ENCODE measurements at regions not wholly inside any gene's neighbourhood (a gene's known extent, or its start where the extent isn't known, plus 50 kb on each side); places are given as distances from the start of the nearest gene placed in this dataset.

DNA sequence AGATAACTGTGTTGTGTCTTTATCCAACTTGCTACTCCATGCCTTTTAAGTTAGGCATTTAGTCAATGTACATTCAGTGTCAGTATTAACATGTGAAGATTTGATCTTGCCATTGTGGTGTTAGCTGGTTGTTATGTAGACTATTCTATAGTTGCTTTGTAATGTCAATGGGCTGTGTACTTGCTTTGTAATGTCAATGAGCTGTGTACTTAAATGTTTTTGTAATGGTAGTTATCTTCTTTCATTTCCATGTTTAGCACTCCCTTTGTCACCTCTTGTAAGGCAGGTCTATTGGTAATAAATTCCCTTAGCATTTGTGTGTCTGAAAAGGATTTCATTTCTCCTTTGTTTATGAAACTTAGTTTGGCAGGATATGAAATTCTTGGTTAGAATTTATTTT lies 53.4 kb downstream of the MC4R start:
- no peak for ATAC-seq (replicated peaks)
- Mint-ChIP-seq H3K4me3 (no peak overlapping the region), H3K27ac (no peak overlapping the region), H3K27me3 (no peaks in the 10 kb centered on the region), H3K4me1 (no peaks in the 10 kb centered on the region), H3K36me3 (ENCODE audit: low read depth) (no peaks in the 10 kb centered on the region), H3K9me3 (peaks cover 17% of the 10 kb centered on the region)

DNA sequence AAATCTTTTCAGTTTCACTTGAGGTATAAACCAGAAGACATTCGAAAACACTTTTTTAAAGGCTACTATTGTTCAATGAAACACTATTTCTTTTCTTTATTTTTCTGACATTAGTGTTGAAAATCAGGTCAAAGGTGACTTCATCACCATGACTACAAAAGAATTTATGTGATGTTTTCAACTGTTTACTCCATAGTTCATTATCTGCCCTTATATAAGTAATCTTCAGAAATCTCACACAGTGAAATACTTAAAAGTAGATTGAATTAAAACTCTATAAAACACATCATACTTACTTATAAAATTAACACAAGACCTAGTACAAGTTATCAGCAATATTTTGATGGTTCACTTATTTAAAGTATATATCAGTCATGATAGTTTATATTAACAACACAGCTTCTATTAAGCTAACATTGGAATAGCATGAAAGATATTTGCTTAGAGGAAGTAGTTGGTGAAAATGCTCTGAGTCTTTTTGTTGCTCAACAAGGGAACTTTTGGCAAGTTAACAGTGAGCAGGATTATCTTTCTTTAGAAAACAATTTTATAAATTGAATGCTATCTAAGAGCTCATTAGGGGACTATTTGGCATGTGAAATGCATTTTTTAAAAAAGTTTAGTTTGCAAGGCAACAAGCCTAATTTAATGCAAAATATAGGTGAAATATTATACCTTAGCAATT lies 60.8 kb downstream of the MC4R start:
- H3K27me3 Mint-ChIP-seq: no peaks in the 10 kb centered on the region
- H3K4me3 Mint-ChIP-seq: no peak overlapping the region
- no peaks in the 10 kb centered on the region for H3K4me1 Mint-ChIP-seq
- H3K36me3 Mint-ChIP-seq (ENCODE audit: low read depth): no peaks in the 10 kb centered on the region
- no peak overlapping the region for H3K27ac Mint-ChIP-seq
- ATAC-seq (replicated peaks): no peak
- peaks cover 9% of the 10 kb centered on the region for H3K9me3 Mint-ChIP-seq

DNA sequence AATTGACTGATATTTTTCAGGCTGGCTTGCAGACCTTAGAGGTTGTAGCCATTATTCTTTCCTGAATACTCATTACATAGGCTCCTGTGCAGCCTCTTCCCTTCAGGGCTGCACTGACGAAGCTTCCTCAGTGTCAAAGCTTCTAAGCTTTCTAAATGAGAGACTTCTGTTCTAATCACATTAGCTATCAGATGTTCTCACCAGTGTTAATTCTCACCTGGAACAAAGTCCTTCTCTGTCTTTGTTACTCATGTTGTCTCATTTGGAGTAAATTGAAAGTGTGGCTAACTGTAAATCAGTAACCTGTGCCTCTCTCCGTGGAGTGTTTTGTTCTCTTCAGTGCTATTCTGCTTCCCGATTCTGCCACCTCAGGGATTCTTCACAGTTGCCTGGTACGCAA lies 76.9 kb downstream of the MC4R start:
- no peak for ATAC-seq (replicated peaks)
- Mint-ChIP-seq H3K4me1 (no peaks in the 10 kb centered on the region), H3K4me3 (no peak overlapping the region), H3K9me3 (peaks cover 7% of the 10 kb centered on the region), H3K27me3 (no peaks in the 10 kb centered on the region), H3K27ac (no peak overlapping the region), H3K36me3 (ENCODE audit: low read depth) (no peaks in the 10 kb centered on the region)

- Mint-ChIP-seq H3K36me3 (ENCODE audit: low read depth) (no peaks in the 10 kb centered on the region), H3K4me3 (no peak overlapping the region), H3K27me3 (no peaks in the 10 kb centered on the region), H3K4me1 (no peaks in the 10 kb centered on the region), H3K9me3 (peaks cover 6% of the 10 kb centered on the region), H3K27ac (no peak overlapping the region)
- no peak for ATAC-seq (replicated peaks)
Observed at GRCh38 chr18:60292186-60292585, 80.4 kb downstream of the MC4R start.

GRCh38 chr18:60279391-60279790 lies 93.2 kb downstream of the MC4R start:
- no peak overlapping the region for H3K4me3 Mint-ChIP-seq

DNA sequence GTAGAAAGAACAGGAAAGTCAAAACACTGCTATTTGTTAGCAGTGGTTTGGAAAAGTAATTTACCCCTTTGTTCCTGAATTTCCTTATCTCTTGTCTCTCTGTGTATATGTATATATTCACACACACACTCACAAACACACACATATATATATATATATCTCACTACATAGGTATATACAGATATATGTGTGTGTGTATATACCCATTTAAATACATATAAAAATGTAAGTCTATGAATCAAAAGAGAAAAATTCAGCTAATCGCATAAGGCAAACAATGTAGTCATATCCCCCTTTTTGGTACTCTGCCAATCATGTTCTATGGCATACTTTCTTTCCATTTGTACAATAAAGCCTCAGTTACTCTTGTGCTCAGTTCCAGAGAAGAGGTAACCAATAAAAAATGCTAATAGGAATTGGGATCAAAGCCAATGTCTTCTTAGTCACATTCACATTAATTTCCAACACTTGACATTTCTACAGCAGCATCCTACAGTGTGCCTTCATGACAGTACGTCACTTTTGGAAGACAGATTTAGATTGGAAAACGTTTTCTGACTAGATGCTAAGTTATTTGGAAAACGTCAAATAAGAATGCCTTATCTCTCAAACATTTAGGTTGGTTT lies 94.6 kb downstream of the MC4R start:
- no peaks in the 10 kb centered on the region for H3K36me3 Mint-ChIP-seq (ENCODE audit: low read depth)
- no peak overlapping the region for H3K27ac Mint-ChIP-seq
- H3K4me3 Mint-ChIP-seq: no peak overlapping the region
- no peaks in the 10 kb centered on the region for H3K27me3 Mint-ChIP-seq
- H3K4me1 Mint-ChIP-seq: no peaks in the 10 kb centered on the region
- peaks cover 4% of the 10 kb centered on the region for H3K9me3 Mint-ChIP-seq
- no peak for ATAC-seq (replicated peaks)

More at GRCh38 chr18:60279391-60279790, 93.2 kb downstream of the MC4R start:
- H3K36me3 Mint-ChIP-seq (ENCODE audit: low read depth): no peaks in the 10 kb centered on the region
- no peaks in the 10 kb centered on the region for H3K27me3 Mint-ChIP-seq
- no peaks in the 10 kb centered on the region for H3K9me3 Mint-ChIP-seq
- no peak for ATAC-seq (replicated peaks)
- no peak overlapping the region for H3K27ac Mint-ChIP-seq
- H3K4me1 Mint-ChIP-seq: no peaks in the 10 kb centered on the region

DNA sequence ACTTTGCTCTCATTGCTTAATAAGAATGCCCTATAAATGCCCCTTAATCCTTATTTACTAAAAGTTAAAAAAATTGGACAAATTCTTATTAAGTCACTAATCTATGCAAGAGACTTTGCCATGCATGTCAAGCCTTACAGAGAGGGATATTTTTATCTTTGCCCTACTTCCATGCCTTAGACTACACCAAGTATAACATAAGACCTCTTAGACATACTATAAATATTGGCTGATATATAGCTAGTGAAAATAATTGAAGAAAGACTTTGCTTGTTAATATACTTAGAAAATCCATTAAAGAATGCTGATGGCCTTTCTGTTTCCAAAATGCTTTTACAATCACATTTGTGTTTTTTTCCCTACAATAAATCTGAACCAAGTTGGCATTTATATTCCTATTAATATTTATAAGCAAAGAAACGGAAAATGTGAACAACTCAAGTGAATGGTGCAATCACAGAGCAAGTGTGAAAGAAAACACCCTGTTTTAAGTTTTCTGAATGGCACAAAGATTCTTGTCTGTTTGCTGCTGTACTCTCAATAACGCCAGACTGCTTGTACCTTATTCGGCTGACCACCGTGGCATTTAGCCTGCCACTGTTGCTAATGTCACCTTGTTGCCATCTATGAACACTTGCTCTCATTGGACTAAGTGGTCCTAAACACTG lies 105.0 kb downstream of the MC4R start:
- H3K27me3 Mint-ChIP-seq: no peaks in the 10 kb centered on the region
- H3K9me3 Mint-ChIP-seq: peaks cover 17% of the 10 kb centered on the region
- H3K27ac Mint-ChIP-seq: no peak overlapping the region
- ATAC-seq (replicated peaks): no peak
- no peaks in the 10 kb centered on the region for H3K4me1 Mint-ChIP-seq
- no peaks in the 10 kb centered on the region for H3K36me3 Mint-ChIP-seq (ENCODE audit: low read depth)
- no peak overlapping the region for H3K4me3 Mint-ChIP-seq

DNA sequence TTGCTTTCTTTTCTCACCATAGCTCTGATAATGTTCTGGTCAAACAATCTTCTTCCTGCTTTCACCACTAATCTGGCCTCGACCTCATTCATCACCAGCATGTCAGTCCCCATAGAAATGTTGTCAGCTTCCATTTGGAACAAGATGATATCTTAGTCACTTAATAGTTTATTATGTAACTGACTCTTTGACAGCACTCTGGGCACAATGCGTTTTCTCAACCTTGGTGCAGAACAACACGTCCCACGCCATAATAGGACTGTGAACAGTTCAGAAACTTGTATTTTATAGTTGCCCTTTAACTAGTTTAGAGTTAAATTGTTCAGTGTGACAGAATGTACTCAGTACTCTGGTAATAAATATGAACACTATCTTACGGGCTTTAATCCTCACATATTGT lies 106.0 kb downstream of the MC4R start:
- Mint-ChIP-seq H3K27me3 (no peaks in the 10 kb centered on the region), H3K27ac (no peak overlapping the region), H3K4me1 (no peaks in the 10 kb centered on the region), H3K9me3 (peaks cover 23% of the 10 kb centered on the region), H3K36me3 (ENCODE audit: low read depth) (no peaks in the 10 kb centered on the region), H3K4me3 (no peak overlapping the region)
- no peak for ATAC-seq (replicated peaks)

DNA sequence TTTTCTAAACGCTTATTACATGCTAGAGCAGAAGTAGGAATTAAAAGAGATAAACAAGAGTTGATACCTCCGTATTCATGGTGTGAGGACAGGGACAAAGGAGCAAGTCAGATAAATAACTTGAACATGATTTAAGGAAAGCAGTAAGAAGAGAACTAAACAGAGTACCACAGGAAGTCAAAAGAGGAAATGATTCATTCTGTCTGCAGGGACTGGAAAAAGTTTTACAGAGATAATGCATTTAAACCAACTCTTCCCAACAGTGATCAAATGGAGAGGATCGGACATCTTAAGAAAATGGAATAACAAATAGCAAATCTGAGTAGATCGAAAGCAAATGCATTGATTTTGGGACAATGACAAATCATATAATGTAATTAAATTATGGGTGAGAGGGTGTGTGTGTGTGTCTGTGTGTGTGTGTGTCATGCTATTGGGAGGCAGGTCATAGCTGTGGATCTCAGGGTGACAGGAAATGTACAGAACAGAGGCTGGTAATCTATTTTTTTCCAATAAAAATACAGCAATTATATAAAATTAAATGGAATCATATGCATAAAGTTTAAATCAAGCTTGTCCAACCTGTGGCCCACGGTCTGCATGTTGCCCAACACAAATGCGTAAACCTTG lies 113.4 kb downstream of the MC4R start:
- H3K36me3 Mint-ChIP-seq (ENCODE audit: low read depth): no peaks in the 10 kb centered on the region
- no peaks in the 10 kb centered on the region for H3K4me1 Mint-ChIP-seq
- H3K27me3 Mint-ChIP-seq: no peaks in the 10 kb centered on the region
- H3K27ac Mint-ChIP-seq: no peak overlapping the region
- H3K9me3 Mint-ChIP-seq: peaks cover 20% of the 10 kb centered on the region
- ATAC-seq (replicated peaks): no peak
- no peak overlapping the region for H3K4me3 Mint-ChIP-seq

GRCh38 chr18:60249388-60249787 lies 123.2 kb downstream of the MC4R start:
- H3K4me3 Mint-ChIP-seq: no peak overlapping the region
- H3K36me3 Mint-ChIP-seq (ENCODE audit: low read depth): no peaks in the 10 kb centered on the region
- H3K27ac Mint-ChIP-seq: no peak overlapping the region
- H3K9me3 Mint-ChIP-seq: no peaks in the 10 kb centered on the region
- H3K4me1 Mint-ChIP-seq: no peaks in the 10 kb centered on the region
- no peak for ATAC-seq (replicated peaks)
- no peaks in the 10 kb centered on the region for H3K27me3 Mint-ChIP-seq

DNA sequence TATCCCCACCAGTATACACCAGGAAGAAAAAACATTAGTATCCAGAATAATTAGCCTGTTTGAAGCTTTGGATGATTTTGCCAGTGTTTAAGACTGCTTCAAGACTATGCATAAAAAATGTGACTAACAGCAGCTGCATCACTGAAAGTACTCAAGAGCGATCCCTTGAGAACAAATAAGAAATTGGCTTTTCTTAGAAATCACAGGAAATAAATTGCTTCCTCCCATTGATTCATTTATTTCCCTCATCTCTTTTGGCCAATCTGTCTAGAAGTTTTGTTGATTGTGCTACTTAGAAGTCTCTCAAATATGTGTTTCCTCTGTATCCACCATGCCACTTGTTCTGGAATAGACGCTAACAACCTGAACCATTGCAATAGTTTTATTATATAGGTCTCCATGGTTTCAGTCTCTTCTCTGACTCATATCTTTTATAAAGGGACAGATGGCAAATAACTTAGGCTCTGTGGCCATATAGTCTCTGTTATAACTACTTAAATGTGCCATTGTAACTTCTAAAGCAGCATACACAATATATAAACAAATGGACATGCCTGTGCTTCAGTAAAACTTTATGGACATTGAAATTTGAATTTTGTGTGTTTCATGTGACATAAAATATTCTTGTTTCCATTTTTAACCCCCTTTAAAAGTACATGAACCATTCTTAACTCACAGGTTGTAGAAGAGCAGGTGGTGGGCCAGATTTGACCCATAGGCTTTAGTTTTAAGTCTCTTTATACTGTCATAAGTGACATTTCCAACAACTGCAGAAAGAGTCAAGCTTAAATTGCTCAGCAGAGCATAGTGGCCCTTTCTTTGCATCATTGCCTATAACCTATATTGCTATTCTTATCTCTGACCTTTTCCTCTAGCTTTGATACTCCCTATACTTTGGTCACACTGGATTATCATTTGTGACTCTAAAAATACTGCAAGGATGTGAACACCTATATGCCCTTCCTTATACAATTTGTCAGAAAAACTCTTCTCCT lies 123.9 kb downstream of the MC4R start:
- H3K9me3 Mint-ChIP-seq: no peaks in the 10 kb centered on the region
- no peak for ATAC-seq (replicated peaks)
- H3K4me1 Mint-ChIP-seq: no peaks in the 10 kb centered on the region
- no peaks in the 10 kb centered on the region for H3K27me3 Mint-ChIP-seq
- H3K4me3 Mint-ChIP-seq: no peak overlapping the region
- H3K27ac Mint-ChIP-seq: no peak overlapping the region
- no peaks in the 10 kb centered on the region for H3K36me3 Mint-ChIP-seq (ENCODE audit: low read depth)

GRCh38 chr18:60247103-60247502 lies 125.5 kb downstream of the MC4R start:
- H3K36me3 Mint-ChIP-seq (ENCODE audit: low read depth): no peaks in the 10 kb centered on the region
- H3K27ac Mint-ChIP-seq: no peak overlapping the region
- H3K9me3 Mint-ChIP-seq: peaks cover 5% of the 10 kb centered on the region
- no peak for ATAC-seq (replicated peaks)
- no peaks in the 10 kb centered on the region for H3K27me3 Mint-ChIP-seq
- no peak overlapping the region for H3K4me3 Mint-ChIP-seq
- H3K4me1 Mint-ChIP-seq: no peaks in the 10 kb centered on the region

DNA sequence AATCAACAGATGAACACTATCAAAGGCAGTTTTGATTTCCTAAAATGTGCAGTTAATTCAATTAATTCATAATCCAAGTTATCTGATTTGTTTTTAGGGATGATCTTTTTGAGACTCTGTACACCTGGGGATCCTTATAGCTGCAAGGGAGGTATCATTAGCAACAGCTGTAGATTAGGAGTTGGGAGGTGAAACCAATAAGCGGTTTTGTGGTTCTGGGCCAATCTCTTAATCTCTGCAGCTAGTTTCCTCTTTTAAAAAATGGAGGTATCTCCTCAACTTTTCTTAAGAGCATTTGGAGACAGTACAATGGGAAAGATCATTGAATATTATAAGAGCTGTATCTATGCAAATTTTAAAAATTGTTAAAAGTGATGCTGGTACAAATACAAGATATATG lies 126.0 kb downstream of the MC4R start:
- no peaks in the 10 kb centered on the region for H3K36me3 Mint-ChIP-seq (ENCODE audit: low read depth)
- H3K4me3 Mint-ChIP-seq: no peak overlapping the region
- no peak for ATAC-seq (replicated peaks)
- peaks cover 5% of the 10 kb centered on the region for H3K9me3 Mint-ChIP-seq
- H3K27me3 Mint-ChIP-seq: no peaks in the 10 kb centered on the region
- H3K4me1 Mint-ChIP-seq: no peaks in the 10 kb centered on the region
- H3K27ac Mint-ChIP-seq: no peak overlapping the region

GRCh38 chr18:60245096-60245495 lies 127.5 kb downstream of the MC4R start:
- peaks cover 9% of the 10 kb centered on the region for H3K9me3 Mint-ChIP-seq
- H3K36me3 Mint-ChIP-seq (ENCODE audit: low read depth): no peaks in the 10 kb centered on the region
- H3K4me1 Mint-ChIP-seq: no peaks in the 10 kb centered on the region
- no peak for ATAC-seq (replicated peaks)
- no peak overlapping the region for H3K4me3 Mint-ChIP-seq
- H3K27me3 Mint-ChIP-seq: no peaks in the 10 kb centered on the region
- no peak overlapping the region for H3K27ac Mint-ChIP-seq

Data from activated T-helper 17 cell treated with anti-CD3 and anti-CD28 coated beads, Interleukin-2, amount 50 U/mL, for 72 hours (primary cell).